GM12872 (cell line): ENCODE measurements at regions not wholly inside any gene's neighbourhood (a gene's known extent, or its start where the extent isn't known, plus 50 kb on each side); places are given as distances from the start of the nearest gene placed in this dataset.

Source experiments
- CTCF ChIP-seq: IDR thresholded peaks from 3 replicates; pipeline ENCODE4 v1.5.1; 2011; ENCODE audit warnings: low read depth, mild to moderate bottlenecking, low read length, moderate library complexity; ENCODE audit not compliant: insufficient read depth

- no peak for TF ChIP-seq CTCF
These were observed 1314.6 kb upstream of the GBE1 start for GRCh38 chr3:83076041-83076440.

GRCh38 chr3:83074485-83074884, 1313.0 kb upstream of the GBE1 start:
- TF ChIP-seq CTCF, result no peak

GRCh38 chr3:83065851-83066460, 1304.5 kb upstream of the GBE1 start:
- no peak for TF ChIP-seq CTCF

GRCh38 chr3:83063446-83063845, 1302.0 kb upstream of the GBE1 start:
- no peak for TF ChIP-seq CTCF

- no peak for TF ChIP-seq CTCF
These were observed 1287.1 kb upstream of the GBE1 start for GRCh38 chr3:83048556-83048955.

- TF ChIP-seq CTCF, result no peak
These were observed 1278.0 kb upstream of the GBE1 start for GRCh38 chr3:83039422-83039821.

GRCh38 chr3:83035704-83036010, 1274.2 kb upstream of the GBE1 start:
- TF ChIP-seq CTCF, result no peak
